Breast epithelium (tissue), 4 donors: ENCODE measurements at regions not wholly inside any gene's neighbourhood (a gene's known extent, or its start where the extent isn't known, plus 50 kb on each side); places are given as distances from the start of the nearest gene placed in this dataset.

Experiments
- DNase-seq, 2 donors: peaks; one replicate each; pipeline ENCODE4 v3.0.0-alpha.2; 2019; ENCODE audit warnings: low spot score in 2 of 2
- H3K27ac ChIP-seq, 2 donors: fragments of 200-600 bp; sonication (generic) in 1 of 2; one replicate each; pipeline ENCODE4 v1.5.1; 2016 to 2019; ENCODE audit warnings: mild to moderate bottlenecking in 1 of 2
- H3K27me3 ChIP-seq, 2 donors: fragments of 200-600 bp; sonication (generic) in 1 of 2; one replicate each; pipeline versions ENCODE4 v1.5.1 to v1.6.0; 2017 to 2019; ENCODE audit warnings: control low read depth in 1 of 2, mild to moderate bottlenecking in 1 of 2
- H3K36me3 ChIP-seq: fragments of 200-600 bp; one replicate; pipeline ENCODE4 v1.5.1; 2019
- H3K4me1 ChIP-seq, 2 donors: fragments of 200-600 bp; sonication (generic); one replicate each; pipeline ENCODE4 v1.5.1; 2016 to 2019; ENCODE audit warnings: control low read depth in 1 of 2
- H3K4me3 ChIP-seq, 3 donors: fragments of 200-600 bp; sonication (generic); 1 replicate in 2 of 3; 2 replicates in 1 of 3; pipeline ENCODE4 v1.5.1; 2016 to 2019; ENCODE audit warnings: mild to moderate bottlenecking in 3 of 3, moderate library complexity in 2 of 3
- H3K9me3 ChIP-seq, 2 donors: fragments of 200-600 bp; sonication (generic) in 1 of 2; one replicate each; pipeline ENCODE4 v1.5.1; 2016 to 2019; ENCODE audit warnings: control low read depth in 1 of 2
- CTCF ChIP-seq, 3 donors: fragments of 450-650 bp; IDR thresholded peaks; one replicate each; pipeline ENCODE4 v1.5.1; 2016 to 2017; ENCODE audit warnings: antibody characterized with exemption in 3 of 3, mild to moderate bottlenecking in 3 of 3, moderate library complexity in 3 of 3
- POLR2A ChIP-seq: fragments of 450-650 bp; IDR thresholded peaks from one replicate; pipeline ENCODE4 v1.6.1; 2016; ENCODE audit warnings: antibody characterized with exemption, mild to moderate bottlenecking, moderate library complexity
- POLR2AphosphoS5 ChIP-seq, 3 donors: sonication (generic); formaldehyde crosslinking; IDR thresholded peaks; one replicate each; pipeline ENCODE4 v1.6.1; 2017; ENCODE audit warnings: antibody characterized with exemption in 3 of 3
- intact Hi-C: fragments of 100-400 bp; cut with DNase I; formaldehyde crosslinking; loops from one replicate; pipeline ENCODE4 v1.15.1; 2023; ENCODE audit warnings: low total_unique reads

- Histone ChIP-seq H3K4me1 (no peaks in the 10 kb centered on the region), H3K9me3 (no peaks in the 10 kb centered on the region), H3K36me3 (no peaks in the 10 kb centered on the region), H3K27me3 (no peaks in the 10 kb centered on the region), H3K4me3 (no peak overlapping the region), H3K27ac (no peak overlapping the region)
- intact Hi-C loops: loop anchor here (10.0 kb wide), 1 partner anchor 592 kb away; no protein-coding TSS in a partner anchor
- TF ChIP-seq POLR2AphosphoS5 (IDR thresholded peaks at IDR 0.05) (no peak), POLR2A (no peak), CTCF (IDR thresholded peaks at IDR 0.05) (no peak)
- DNase-seq: no peak
These were observed 1692.0 kb downstream of the REEP3 start for GRCh38 chr10:65213170-65213569.

GRCh38 chr10:65219444-65219843, 1698.2 kb downstream of the REEP3 start:
- intact Hi-C loops: loop anchor here (10.0 kb wide), 1 partner anchor 585 kb away; no protein-coding TSS in a partner anchor
- H3K36me3 ChIP-seq: no peaks in the 10 kb centered on the region

GRCh38 chr10:65231148-65231547, 1694.7 kb upstream of the LRRTM3 start:
- Histone ChIP-seq H3K27me3 (no peaks in the 10 kb centered on the region), H3K27ac (no peak overlapping the region), H3K36me3 (no peaks in the 10 kb centered on the region), H3K4me3 (no peak overlapping the region), H3K4me1 (no peaks in the 10 kb centered on the region), H3K9me3 (no peaks in the 10 kb centered on the region)
- intact Hi-C loops: no loop called here
- no peak for DNase-seq
- no peak for TF ChIP-seq POLR2A
- TF ChIP-seq POLR2AphosphoS5 (IDR thresholded peaks at IDR 0.05): no peak
- TF ChIP-seq CTCF (IDR thresholded peaks at IDR 0.05): no peak

More at GRCh38 chr10:65219444-65219843, 1698.2 kb downstream of the REEP3 start:
- TF ChIP-seq POLR2A (no peak), CTCF (IDR thresholded peaks at IDR 0.05) (no peak), POLR2AphosphoS5 (IDR thresholded peaks at IDR 0.05) (no peak)
- Histone ChIP-seq H3K27me3 (no peaks in the 10 kb centered on the region), H3K4me3 (no peak overlapping the region), H3K4me1 (no peaks in the 10 kb centered on the region), H3K27ac (no peak overlapping the region), H3K9me3 (no peaks in the 10 kb centered on the region)
- no peak for DNase-seq

- intact Hi-C loops: no loop called here
- H3K27me3 ChIP-seq: no peaks in the 10 kb centered on the region
- H3K4me3 ChIP-seq: no peak overlapping the region
- no peaks in the 10 kb centered on the region for H3K36me3 ChIP-seq
- no peak for DNase-seq
- no peaks in the 10 kb centered on the region for H3K9me3 ChIP-seq
- no peak overlapping the region for H3K27ac ChIP-seq
- H3K4me1 ChIP-seq: no peaks in the 10 kb centered on the region
- TF ChIP-seq CTCF (IDR thresholded peaks at IDR 0.05) (no peak), POLR2AphosphoS5 (IDR thresholded peaks at IDR 0.05) (no peak), POLR2A (no peak)
These were observed 1691.6 kb upstream of the LRRTM3 start for GRCh38 chr10:65234261-65234660.

- Histone ChIP-seq H3K4me3 (no peak overlapping the region), H3K36me3 (no peaks in the 10 kb centered on the region), H3K27ac (no peak overlapping the region), H3K9me3 (no peaks in the 10 kb centered on the region), H3K27me3 (no peaks in the 10 kb centered on the region), H3K4me1 (no peaks in the 10 kb centered on the region)
- no peak for TF ChIP-seq CTCF (IDR thresholded peaks at IDR 0.05)
- no peak for TF ChIP-seq POLR2AphosphoS5 (IDR thresholded peaks at IDR 0.05)
- TF ChIP-seq POLR2A: no peak
- intact Hi-C loops: no loop called here
- no peak for DNase-seq
These were observed 1690.6 kb upstream of the LRRTM3 start for GRCh38 chr10:65235266-65235665.
